Progenitor cell of endocrine pancreas (in vitro differentiated cells): ENCODE measurements at regions not wholly inside any gene's neighbourhood (a gene's known extent, or its start where the extent isn't known, plus 50 kb on each side); places are given as distances from the start of the nearest gene placed in this dataset.

Experiments
- DNase-seq: peaks from one replicate; pipeline ENCODE4 v3.0.0; 2021; ENCODE audit warnings: low spot score; ENCODE audit not compliant: unreplicated experiment
- H3K27ac Mint-ChIP-seq: 2 replicates; pipeline ENCODE4 v1.8.0; 2021; ENCODE audit warnings: mild to moderate bottlenecking, moderate library complexity, mixed read lengths
- H3K27me3 Mint-ChIP-seq: 2 replicates; pipeline ENCODE4 v1.8.0; 2021; ENCODE audit warnings: mixed read lengths
- H3K36me3 Mint-ChIP-seq: 2 replicates; pipeline ENCODE4 v1.8.0; 2022; ENCODE audit warnings: mixed read lengths; ENCODE audit not compliant: insufficient read depth
- H3K4me1 Mint-ChIP-seq: 2 replicates; pipeline ENCODE4 v1.8.0; 2021; ENCODE audit warnings: low read depth, mixed read lengths
- H3K4me3 Mint-ChIP-seq: 2 replicates; pipeline ENCODE4 v1.8.0; 2021; ENCODE audit warnings: low read depth, mild to moderate bottlenecking, moderate library complexity, mixed read lengths
- H3K9me3 Mint-ChIP-seq: 2 replicates; pipeline ENCODE4 v1.8.0; 2021; ENCODE audit warnings: low read depth, mixed read lengths
- TF ChIP-seq, protein P1 (sequence below): fragments of 200-600 bp; sonication (generic); IDR thresholded peaks from one replicate; pipeline ENCODE4 v1.5.0; 2021; ENCODE audit warnings: antibody characterized with exemption, mild to moderate bottlenecking; ENCODE audit not compliant: unreplicated experiment

DNA sequence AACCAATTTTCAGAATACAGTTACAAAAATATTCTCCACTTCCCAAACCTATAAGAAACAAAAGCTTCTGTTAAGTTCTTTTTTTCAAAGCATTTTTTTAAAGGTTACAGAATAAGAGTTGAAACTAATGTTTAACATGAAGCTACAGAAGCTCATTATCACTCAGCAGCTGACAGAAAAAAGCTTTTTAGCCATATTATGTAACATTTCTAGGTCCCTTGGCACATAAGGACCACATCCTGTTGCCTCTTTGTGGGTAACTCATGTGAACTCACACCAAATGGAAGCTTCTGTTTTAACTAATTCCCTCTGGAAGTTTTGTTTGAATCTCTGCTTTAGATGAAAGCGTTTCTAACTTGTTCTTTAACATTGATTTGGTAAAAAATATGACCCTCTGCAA, 242.5 kb upstream of the TMPRSS15 start:
- Mint-ChIP-seq H3K9me3 (no peaks in the 10 kb centered on the region), H3K4me1 (peaks cover 3% of the 10 kb centered on the region), H3K4me3 (no peak overlapping the region), H3K27ac (no peak overlapping the region), H3K36me3 (no peaks in the 10 kb centered on the region), H3K27me3 (no peaks in the 10 kb centered on the region)
- TF ChIP-seq, protein P1, sequence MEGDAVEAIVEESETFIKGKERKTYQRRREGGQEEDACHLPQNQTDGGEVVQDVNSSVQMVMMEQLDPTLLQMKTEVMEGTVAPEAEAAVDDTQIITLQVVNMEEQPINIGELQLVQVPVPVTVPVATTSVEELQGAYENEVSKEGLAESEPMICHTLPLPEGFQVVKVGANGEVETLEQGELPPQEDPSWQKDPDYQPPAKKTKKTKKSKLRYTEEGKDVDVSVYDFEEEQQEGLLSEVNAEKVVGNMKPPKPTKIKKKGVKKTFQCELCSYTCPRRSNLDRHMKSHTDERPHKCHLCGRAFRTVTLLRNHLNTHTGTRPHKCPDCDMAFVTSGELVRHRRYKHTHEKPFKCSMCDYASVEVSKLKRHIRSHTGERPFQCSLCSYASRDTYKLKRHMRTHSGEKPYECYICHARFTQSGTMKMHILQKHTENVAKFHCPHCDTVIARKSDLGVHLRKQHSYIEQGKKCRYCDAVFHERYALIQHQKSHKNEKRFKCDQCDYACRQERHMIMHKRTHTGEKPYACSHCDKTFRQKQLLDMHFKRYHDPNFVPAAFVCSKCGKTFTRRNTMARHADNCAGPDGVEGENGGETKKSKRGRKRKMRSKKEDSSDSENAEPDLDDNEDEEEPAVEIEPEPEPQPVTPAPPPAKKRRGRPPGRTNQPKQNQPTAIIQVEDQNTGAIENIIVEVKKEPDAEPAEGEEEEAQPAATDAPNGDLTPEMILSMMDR, result no peak
- DNase-seq, result no peak

DNA sequence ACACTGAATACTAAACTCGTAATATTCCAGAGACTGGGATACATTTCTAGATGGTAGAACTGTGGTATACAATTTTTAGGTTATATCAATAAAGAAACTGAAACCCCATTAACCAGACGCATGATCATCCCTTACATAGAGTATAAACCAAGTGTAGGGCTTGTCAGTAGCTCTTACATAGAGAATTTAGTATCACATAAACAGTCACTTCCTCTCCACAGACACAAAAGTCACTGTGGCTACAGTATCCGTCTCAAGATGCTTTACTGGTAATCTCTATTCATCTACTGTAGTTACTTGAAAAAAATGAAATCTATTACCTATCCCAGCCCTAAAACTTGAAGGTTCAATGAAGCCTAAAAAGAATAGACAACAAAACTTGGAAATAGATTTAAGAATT, 252.3 kb upstream of the TMPRSS15 start:
- DNase-seq, result no peak
- Mint-ChIP-seq H3K4me1 (no peaks in the 10 kb centered on the region), H3K27me3 (no peaks in the 10 kb centered on the region), H3K27ac (no peak overlapping the region), H3K9me3 (no peaks in the 10 kb centered on the region), H3K4me3 (no peak overlapping the region), H3K36me3 (no peaks in the 10 kb centered on the region)
- TF ChIP-seq, protein P1, result no peak

DNA sequence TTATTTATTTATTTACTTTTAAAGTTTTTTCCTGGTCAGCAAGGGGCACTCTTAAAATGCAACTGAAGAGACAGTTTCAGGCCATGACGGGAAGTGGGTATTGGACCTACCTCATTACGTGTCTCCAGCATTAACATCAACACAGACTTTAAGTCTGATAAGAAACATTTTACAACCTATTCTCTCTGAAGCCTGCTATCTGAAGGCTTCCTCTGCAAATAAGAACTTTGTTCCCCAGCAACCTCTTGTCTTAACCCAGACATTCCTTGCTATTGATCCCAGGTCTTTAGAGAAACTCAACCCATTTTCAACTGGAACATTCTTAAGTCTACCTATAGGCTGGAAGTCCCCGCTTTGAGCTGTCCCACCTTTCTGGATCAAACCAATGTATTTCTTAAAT, 258.3 kb upstream of the TMPRSS15 start:
- Mint-ChIP-seq H3K4me3 (no peak overlapping the region), H3K27me3 (no peaks in the 10 kb centered on the region), H3K9me3 (no peaks in the 10 kb centered on the region), H3K4me1 (peaks cover 5% of the 10 kb centered on the region), H3K36me3 (no peaks in the 10 kb centered on the region), H3K27ac (no peak overlapping the region)
- no peak for DNase-seq
- TF ChIP-seq, protein P1, result no peak

DNA sequence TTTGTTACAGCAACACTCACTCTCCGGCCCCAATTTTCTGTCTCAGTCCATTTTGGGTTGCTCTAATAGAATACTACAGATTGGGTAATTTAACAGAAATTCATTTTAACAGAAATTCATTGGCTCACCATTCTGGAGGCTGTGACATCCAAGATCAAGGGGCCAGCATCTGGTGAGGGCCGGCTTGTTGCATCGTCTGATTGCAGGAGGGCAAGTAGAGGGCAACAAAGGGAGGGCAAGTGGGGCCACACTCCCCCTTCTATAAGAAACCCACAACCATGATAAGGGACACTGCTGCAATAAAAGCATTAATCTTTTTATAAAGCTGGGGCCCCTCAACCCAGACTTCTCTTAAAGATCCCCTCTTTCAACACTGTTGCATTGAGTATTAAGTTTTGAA, 260.1 kb upstream of the TMPRSS15 start:
- no peak for DNase-seq
- Mint-ChIP-seq H3K9me3 (no peaks in the 10 kb centered on the region), H3K4me3 (no peak overlapping the region), H3K27me3 (no peaks in the 10 kb centered on the region), H3K4me1 (peaks cover 5% of the 10 kb centered on the region), H3K36me3 (no peaks in the 10 kb centered on the region), H3K27ac (no peak overlapping the region)
- TF ChIP-seq, protein P1, result no peak

DNA sequence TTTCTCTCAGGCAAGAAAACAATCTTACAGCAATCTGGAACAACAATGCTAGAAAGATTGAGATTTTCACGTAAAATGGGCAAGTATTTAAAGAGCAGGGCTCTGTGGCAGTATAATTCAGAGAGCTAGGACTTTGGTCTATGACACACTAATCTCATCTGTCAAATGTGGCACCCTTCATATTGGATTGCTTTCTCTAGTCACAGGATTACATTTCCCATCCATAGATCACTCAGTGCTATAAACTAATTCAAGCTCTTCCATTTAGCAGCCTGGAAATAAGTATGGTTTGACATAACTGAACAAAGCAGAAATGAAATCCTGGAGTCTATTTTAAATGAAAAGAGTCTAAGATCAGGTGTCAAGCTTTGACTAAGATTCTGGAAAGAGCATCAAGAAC, 263.1 kb upstream of the TMPRSS15 start:
- H3K27ac Mint-ChIP-seq, result no peak overlapping the region
- H3K9me3 Mint-ChIP-seq, result peaks cover 8% of the 10 kb centered on the region
- H3K4me3 Mint-ChIP-seq, result no peak overlapping the region
- TF ChIP-seq, protein P1, result no peak
- H3K4me1 Mint-ChIP-seq, result peaks cover 5% of the 10 kb centered on the region
- H3K27me3 Mint-ChIP-seq, result no peaks in the 10 kb centered on the region
- H3K36me3 Mint-ChIP-seq, result no peaks in the 10 kb centered on the region
- DNase-seq, result no peak
